ENCODE measurements at regions not wholly inside any gene's neighbourhood (a gene's known extent, or its start where the extent isn't known, plus 50 kb on each side); places are given as distances from the start of the nearest gene placed in this dataset.

GRCh38 chr1:147080006-147080661 lies 92.1 kb downstream of the PRKAB2 start:
- intact Hi-C loops (cut with DNase I): no loop called here
- no peak for ATAC-seq
- DNase-seq: no peak
- no peaks in the 10 kb centered on the region for H3K4me1 ChIP-seq (ENCODE audit: control insufficient read depth, insufficient read depth, low read length)
- H3K27ac ChIP-seq (ENCODE audit: low read length): no peak overlapping the region
- H3K4me3 ChIP-seq (ENCODE audit: low read length): no peak overlapping the region
- H3K9me3 ChIP-seq (ENCODE audit: control insufficient read depth, low read length): no peaks in the 10 kb centered on the region
- WGBS: 2% methylated on average over 35 of the region's 35 CpGs
- H3K27me3 ChIP-seq (ENCODE audit: control insufficient read depth, insufficient read depth): no peaks in the 10 kb centered on the region

DNA sequence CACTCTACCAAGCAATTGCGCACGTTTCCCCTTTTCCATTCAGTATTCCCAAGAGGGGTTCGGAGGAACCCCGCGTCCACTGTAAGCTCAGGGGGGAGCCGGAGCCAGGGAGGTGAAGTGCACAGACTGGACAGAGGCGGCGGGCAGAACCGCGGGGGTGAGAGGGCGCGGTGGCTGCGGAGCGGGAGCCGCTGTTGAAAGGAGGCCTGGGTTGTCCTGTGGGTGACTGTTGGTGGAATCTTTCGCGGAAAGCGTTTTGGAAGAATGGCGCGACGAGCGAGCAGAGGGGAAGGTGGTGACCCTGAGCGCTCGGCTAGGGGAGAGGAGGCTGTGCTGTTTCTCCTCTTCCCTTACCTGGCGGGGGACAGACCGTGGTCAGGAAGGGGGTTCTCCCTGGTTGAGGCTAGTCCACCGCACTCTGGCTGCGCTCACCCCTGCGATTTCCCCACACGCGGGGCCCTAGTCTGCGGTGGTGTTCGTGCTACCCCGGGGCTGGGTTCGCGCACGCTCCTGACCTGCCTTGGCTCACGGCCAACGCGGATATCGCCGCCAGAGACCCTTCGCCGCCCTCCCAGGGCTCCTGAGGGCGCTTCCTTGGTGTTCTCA lies 92.8 kb downstream of the PRKAB2 start:
- no peaks in the 10 kb centered on the region for H3K9me3 ChIP-seq (ENCODE audit: control insufficient read depth, low read length)
- ATAC-seq (no peak), DNase-seq (no peak)
- peaks cover 3% of the 10 kb centered on the region for H3K27me3 ChIP-seq (ENCODE audit: control insufficient read depth, insufficient read depth)
- intact Hi-C loops (cut with DNase I): no loop called here
- no peak overlapping the region for H3K4me3 ChIP-seq (ENCODE audit: low read length)
- WGBS: 5% methylated on average over 45 of the region's 45 CpGs
- no peaks in the 10 kb centered on the region for H3K4me1 ChIP-seq (ENCODE audit: control insufficient read depth, insufficient read depth, low read length)
- H3K27ac ChIP-seq (ENCODE audit: low read length): no peak overlapping the region

DNA sequence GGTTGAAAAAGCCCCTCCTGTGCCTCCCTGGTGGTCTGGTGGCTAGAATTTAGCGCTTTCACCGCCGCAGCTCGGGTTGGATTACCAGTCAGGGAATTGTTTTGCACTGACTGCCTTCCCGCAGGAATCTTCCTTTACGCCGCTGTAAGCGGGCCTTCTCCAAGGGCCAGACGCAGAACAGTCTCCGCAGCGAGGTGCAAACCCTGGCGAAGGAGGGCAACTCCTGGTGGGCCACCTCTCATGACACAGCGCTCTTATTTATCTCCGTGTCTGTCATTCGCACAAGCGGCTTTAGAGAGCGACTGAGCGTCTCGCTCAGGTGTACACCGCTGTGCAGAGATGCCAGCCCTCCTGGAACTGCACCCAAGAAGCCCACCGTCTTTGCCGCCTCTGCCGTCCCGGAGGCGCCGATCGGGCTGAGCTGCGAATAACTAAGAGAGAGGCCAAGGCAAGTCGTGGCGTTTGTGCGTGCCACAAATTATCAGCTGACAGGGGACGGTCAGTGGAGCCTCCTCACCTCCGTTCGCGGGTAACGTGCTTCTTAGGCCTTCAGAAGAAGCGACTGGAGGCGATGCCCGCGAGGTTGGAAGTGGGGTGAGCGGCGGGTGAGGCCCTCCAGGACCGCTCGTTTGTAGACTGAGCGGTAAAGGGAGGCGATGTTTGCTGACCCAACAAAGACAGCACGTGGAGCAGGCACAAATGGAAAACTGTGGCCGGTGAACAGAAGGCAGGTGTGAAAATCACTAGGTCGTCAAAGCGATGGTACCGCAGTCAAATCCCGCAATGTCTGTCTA lies 93.5 kb downstream of the PRKAB2 start:
- WGBS: 7% methylated on average over 52 of the region's 52 CpGs

DNA sequence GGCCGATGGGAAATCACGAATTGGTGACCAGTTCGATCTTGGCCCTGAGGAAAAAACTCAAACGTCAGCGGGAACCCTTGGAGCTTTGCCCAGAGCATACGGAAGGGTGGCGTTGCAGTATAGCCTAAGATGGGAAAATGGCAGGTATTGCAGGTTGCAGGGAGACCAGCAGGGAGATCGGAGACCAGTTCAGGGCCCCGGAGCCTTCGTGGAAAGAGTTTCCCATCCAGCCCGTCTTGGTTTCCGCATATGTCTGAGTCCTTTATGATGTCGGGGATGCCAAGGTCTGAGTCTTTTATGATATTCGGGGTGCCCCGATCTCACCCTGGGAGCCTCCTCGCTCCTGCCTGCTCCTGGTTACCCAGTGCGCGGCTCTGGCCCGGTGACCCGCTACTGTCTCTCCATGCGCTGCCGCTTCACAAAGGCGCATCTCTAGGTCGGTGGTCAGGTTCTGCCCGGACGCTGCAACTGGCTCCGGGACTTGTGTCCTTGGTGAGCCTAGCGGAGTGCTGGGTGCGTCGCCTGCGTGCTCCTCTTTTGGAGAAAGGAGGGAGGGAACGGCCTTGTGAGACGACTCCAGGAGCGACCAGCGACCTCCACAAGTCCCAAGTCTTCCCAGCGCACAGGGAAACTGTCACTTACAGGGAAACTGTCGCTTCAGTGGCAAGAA lies 94.2 kb downstream of the PRKAB2 start:
- Histone ChIP-seq H3K4me1 (ENCODE audit: control insufficient read depth, insufficient read depth, low read length) (no peaks in the 10 kb centered on the region), H3K27ac (ENCODE audit: low read length) (no peak overlapping the region), H3K27me3 (ENCODE audit: control insufficient read depth, insufficient read depth) (peaks cover 3% of the 10 kb centered on the region), H3K4me3 (ENCODE audit: low read length) (no peak overlapping the region), H3K9me3 (ENCODE audit: control insufficient read depth, low read length) (no peaks in the 10 kb centered on the region)
- DNase-seq (no peak), ATAC-seq (no peak)
- 10% methylated on average over 37 of the region's 37 CpGs for WGBS
- intact Hi-C loops (cut with DNase I): no loop called here

More for the DNA sequence above, 93.5 kb downstream of the PRKAB2 start:
- no peak for ATAC-seq
- no peak for DNase-seq
- intact Hi-C loops (cut with DNase I): no loop called here
- H3K27ac ChIP-seq (ENCODE audit: low read length): no peak overlapping the region
- H3K4me3 ChIP-seq (ENCODE audit: low read length): no peak overlapping the region
- H3K4me1 ChIP-seq (ENCODE audit: control insufficient read depth, insufficient read depth, low read length): no peaks in the 10 kb centered on the region
- peaks cover 3% of the 10 kb centered on the region for H3K27me3 ChIP-seq (ENCODE audit: control insufficient read depth, insufficient read depth)
- no peaks in the 10 kb centered on the region for H3K9me3 ChIP-seq (ENCODE audit: control insufficient read depth, low read length)

DNA sequence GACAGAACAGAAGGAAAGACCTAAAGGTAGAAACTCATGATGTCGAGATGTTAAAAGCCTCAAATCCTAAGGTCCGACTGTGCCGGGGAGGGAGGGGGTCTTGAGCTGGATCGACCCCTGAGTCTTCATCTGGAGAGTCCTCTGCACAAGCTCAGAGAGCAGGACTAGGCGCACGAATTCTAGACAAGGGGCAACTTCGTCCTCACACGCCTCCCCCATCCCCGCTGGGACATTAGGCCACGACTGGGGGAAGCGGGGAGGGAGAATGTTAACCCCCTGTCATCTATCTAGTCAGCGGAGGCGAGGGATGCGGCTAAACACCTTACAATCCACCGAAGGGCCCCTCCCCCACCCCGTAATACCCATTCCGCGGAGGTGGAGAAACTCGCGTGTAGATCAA lies 94.7 kb downstream of the PRKAB2 start:
- no peaks in the 10 kb centered on the region for H3K4me1 ChIP-seq (ENCODE audit: control insufficient read depth, insufficient read depth, low read length)
- H3K27me3 ChIP-seq (ENCODE audit: control insufficient read depth, insufficient read depth): peaks cover 3% of the 10 kb centered on the region
- intact Hi-C loops (cut with DNase I): no loop called here
- WGBS: 7% methylated on average over 20 of the region's 20 CpGs
- DNase-seq (no peak), ATAC-seq (no peak)
- no peak overlapping the region for H3K4me3 ChIP-seq (ENCODE audit: low read length)
- no peaks in the 10 kb centered on the region for H3K9me3 ChIP-seq (ENCODE audit: control insufficient read depth, low read length)
- H3K27ac ChIP-seq (ENCODE audit: low read length): no peak overlapping the region

DNA sequence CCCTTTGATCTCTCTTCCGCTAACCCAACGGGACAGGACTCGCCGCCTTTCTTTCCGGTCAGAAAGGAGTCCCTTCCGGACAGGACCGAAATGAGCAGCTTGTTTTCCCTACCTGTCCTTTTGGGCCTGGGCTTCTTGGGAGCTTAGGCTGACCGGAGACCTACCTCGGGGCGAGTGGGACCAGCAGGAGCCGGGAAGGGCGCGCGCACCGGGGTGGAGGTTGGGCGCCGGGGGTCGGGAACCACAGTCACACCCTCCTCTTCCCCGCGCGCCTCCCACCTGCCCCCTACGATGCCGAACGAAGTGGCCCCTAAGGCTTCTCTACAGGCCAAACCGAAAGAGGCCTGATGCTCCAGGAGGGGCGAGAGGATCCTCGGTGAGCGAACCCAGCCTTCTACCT lies 95.2 kb downstream of the PRKAB2 start:
- H3K9me3 ChIP-seq (ENCODE audit: control insufficient read depth, low read length): no peaks in the 10 kb centered on the region
- WGBS: 11% methylated on average over 28 of the region's 28 CpGs
- no peak overlapping the region for H3K4me3 ChIP-seq (ENCODE audit: low read length)
- no peaks in the 10 kb centered on the region for H3K4me1 ChIP-seq (ENCODE audit: control insufficient read depth, insufficient read depth, low read length)
- no peak overlapping the region for H3K27ac ChIP-seq (ENCODE audit: low read length)
- intact Hi-C loops (cut with DNase I): no loop called here
- no peak for ATAC-seq
- DNase-seq: no peak
- peaks cover 3% of the 10 kb centered on the region for H3K27me3 ChIP-seq (ENCODE audit: control insufficient read depth, insufficient read depth)

DNA sequence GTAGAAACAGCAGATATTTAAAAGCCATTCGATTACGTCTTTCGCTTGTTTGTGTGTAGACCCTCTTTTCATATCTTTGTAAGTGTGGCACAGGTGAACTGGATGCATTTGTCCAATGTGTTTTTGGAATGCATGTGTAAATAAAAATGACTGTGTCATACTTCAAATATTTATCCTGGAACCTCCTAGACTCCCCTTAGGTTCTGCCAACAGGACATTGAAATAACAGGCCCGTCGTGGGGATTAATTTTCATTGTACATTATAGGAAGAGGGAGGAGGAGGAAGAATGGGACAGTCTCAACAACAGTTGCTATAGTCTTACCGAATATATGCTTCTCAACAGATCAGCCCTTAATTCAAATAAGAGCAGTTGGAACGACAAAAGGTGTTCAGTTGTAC lies 95.8 kb downstream of the PRKAB2 start:
- H3K9me3 ChIP-seq (ENCODE audit: control insufficient read depth, low read length): no peaks in the 10 kb centered on the region
- intact Hi-C loops (cut with DNase I): no loop called here
- ATAC-seq (no peak), DNase-seq (no peak)
- no peaks in the 10 kb centered on the region for H3K4me1 ChIP-seq (ENCODE audit: control insufficient read depth, insufficient read depth, low read length)
- no peak overlapping the region for H3K27ac ChIP-seq (ENCODE audit: low read length)
- H3K4me3 ChIP-seq (ENCODE audit: low read length): no peak overlapping the region
- peaks cover 3% of the 10 kb centered on the region for H3K27me3 ChIP-seq (ENCODE audit: control insufficient read depth, insufficient read depth)
- 63% methylated on average over 7 of the region's 7 CpGs for WGBS

DNA sequence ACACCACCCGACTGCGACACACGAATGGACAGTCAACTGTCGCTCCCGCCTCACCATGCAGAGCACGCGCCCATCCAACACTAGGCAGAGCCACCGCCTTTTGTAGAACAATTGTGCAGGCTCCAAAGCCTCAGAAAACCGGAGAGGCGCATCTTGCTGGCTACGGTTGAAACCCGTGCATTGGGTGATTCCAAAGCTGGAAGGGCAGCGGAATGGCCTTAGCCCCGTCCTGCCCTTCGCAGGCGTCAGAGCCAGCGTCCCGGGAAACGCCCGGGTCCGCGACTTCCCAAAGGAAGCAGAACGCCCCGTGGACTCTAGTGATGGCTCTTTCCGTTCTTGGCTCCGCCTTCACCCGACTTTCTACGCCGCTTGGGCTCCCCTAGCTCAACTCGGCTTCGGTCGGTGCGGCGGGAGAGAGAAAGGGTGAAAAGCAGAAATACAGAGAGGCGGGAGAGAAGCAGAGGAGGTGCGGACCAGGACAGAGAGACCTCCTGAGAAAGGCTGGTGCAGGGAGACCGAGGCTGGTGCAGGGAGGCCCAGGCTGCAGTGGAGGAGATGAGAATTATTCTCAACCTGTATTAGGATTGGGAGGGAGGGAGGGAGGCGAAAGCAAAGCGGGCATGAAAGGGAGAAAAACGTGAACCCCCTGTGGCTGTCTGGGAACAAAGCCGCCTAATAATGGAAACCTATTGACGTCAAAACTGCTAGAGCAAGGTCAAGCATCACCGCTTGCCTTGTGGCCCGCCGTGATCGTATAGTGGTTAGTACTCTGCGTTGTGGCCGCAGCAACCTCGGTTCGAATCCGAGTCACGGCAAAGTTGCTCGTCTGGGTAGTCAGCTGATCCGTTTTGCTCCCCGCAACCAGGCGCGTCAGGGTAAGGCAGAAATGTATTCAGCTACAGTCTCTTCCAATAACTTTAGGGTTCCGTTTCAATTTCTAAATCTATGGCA lies 99.5 kb downstream of the PRKAB2 start:
- WGBS: 4% methylated on average over 58 of the region's 58 CpGs
- peaks cover 3% of the 10 kb centered on the region for H3K27me3 ChIP-seq (ENCODE audit: control insufficient read depth, insufficient read depth)
- H3K9me3 ChIP-seq (ENCODE audit: control insufficient read depth, low read length): no peaks in the 10 kb centered on the region
- no peak overlapping the region for H3K27ac ChIP-seq (ENCODE audit: low read length)
- peak in 2 of 3 donors; percentile 43 to 54 for DNase-seq
- peak overlapping the region; percentile 23 for H3K4me3 ChIP-seq (ENCODE audit: low read length)
- ATAC-seq: peak; percentile 41 to 64
- no peaks in the 10 kb centered on the region for H3K4me1 ChIP-seq (ENCODE audit: control insufficient read depth, insufficient read depth, low read length)
- intact Hi-C loops (cut with DNase I): no loop called here

DNA sequence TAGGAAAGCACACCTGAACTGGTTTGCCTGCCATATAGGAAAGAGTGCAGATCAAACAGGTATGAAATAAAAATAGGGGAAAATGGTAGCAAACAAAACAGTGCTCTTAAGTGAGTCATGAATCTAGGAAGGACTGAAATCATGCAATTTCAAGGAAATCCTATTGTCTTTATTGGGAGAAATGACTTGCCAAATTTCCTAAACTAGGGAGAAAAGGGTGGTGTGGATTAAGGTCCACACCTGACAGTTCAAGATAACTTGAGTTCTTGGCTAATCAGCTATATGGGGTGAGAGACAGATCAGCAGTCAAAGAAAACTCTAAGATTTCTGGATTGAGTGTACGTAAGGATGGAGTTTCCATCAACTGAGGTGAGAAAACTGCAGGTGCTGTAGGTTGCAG lies 101.1 kb downstream of the PRKAB2 start:
- Histone ChIP-seq H3K27me3 (ENCODE audit: control insufficient read depth, insufficient read depth) (peaks cover 3% of the 10 kb centered on the region), H3K27ac (ENCODE audit: low read length) (no peak overlapping the region), H3K4me1 (ENCODE audit: control insufficient read depth, insufficient read depth, low read length) (no peaks in the 10 kb centered on the region), H3K9me3 (ENCODE audit: control insufficient read depth, low read length) (no peaks in the 10 kb centered on the region), H3K4me3 (ENCODE audit: low read length) (no peak overlapping the region)
- DNase-seq: no peak
- intact Hi-C loops (cut with DNase I): no loop called here
- ATAC-seq: no peak
- WGBS: 92% methylated on average over 1 of the region's 1 CpG

DNA sequence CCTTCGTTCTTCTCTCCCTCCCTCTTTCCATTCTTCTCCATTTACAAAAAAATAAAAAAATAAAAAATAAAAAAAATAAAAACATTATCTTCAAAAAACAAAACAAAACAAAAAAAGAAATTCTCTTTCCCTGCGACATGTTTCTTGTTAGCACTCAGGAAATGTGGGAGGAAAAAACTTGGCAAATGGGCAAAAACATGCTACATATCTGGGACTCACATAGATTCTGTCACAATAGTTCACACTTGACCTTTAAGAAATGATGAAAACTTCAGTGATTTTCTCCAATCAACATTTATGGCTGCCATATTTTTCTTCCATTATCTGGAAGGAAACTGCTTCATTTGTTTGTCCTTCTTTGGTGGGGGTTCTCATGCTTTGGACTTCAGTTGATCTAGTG lies 109.3 kb downstream of the PRKAB2 start:
- ATAC-seq (no peak), DNase-seq (no peak)
- intact Hi-C loops (cut with DNase I): no loop called here
- Histone ChIP-seq H3K4me1 (ENCODE audit: control insufficient read depth, insufficient read depth, low read length) (no peaks in the 10 kb centered on the region), H3K27ac (ENCODE audit: low read length) (no peak overlapping the region), H3K4me3 (ENCODE audit: low read length) (no peak overlapping the region), H3K27me3 (ENCODE audit: control insufficient read depth, insufficient read depth) (no peaks in the 10 kb centered on the region), H3K9me3 (ENCODE audit: control insufficient read depth, low read length) (no peaks in the 10 kb centered on the region)
- 61% methylated on average over 2 of the region's 2 CpGs for WGBS
